ENCODE measurements at regions not wholly inside any gene's neighbourhood (a gene's known extent, or its start where the extent isn't known, plus 50 kb on each side); places are given as distances from the start of the nearest gene placed in this dataset.

- Histone ChIP-seq H3K4me3 (no peak overlapping the region), H3K27ac (no peak overlapping the region), H3K9me3 (no peaks in the 10 kb centered on the region), H3K27me3 (no peaks in the 10 kb centered on the region), H3K36me3 (no peaks in the 10 kb centered on the region), H3K4me1 (no peaks in the 10 kb centered on the region)
- TF ChIP-seq, protein P1, sequence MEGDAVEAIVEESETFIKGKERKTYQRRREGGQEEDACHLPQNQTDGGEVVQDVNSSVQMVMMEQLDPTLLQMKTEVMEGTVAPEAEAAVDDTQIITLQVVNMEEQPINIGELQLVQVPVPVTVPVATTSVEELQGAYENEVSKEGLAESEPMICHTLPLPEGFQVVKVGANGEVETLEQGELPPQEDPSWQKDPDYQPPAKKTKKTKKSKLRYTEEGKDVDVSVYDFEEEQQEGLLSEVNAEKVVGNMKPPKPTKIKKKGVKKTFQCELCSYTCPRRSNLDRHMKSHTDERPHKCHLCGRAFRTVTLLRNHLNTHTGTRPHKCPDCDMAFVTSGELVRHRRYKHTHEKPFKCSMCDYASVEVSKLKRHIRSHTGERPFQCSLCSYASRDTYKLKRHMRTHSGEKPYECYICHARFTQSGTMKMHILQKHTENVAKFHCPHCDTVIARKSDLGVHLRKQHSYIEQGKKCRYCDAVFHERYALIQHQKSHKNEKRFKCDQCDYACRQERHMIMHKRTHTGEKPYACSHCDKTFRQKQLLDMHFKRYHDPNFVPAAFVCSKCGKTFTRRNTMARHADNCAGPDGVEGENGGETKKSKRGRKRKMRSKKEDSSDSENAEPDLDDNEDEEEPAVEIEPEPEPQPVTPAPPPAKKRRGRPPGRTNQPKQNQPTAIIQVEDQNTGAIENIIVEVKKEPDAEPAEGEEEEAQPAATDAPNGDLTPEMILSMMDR (IDR thresholded peaks at IDR 0.05), result no peak
- DNase-seq (no peak), ATAC-seq (no peak)
- intact Hi-C loops (cut with DNase I), result no loop called here
Measured at GRCh38 chr7:119184124-119184788, 959.8 kb downstream of the ANKRD7 start.

DNA sequence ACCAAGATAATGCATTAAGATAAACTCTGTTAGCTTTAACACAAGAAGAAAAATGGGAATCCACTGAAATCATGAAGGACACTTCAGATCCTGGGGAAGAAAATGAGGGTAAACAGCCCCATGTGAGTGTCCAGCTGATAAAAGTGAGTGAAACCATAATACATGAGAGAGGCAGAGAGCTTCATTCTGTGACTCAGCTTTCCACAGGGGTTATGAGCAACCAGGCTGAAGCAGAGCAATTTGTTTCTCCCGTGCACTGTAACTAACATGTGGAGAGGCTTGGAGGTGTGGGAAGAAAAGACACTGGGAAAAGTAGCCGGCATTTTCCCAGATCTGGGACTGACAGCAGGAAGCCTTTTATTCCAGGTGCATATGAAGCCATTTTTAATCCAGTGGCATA lies 971.7 kb downstream of the ANKRD7 start:
- TF ChIP-seq, protein P1 (IDR thresholded peaks at IDR 0.05), result no peak
- Histone ChIP-seq H3K9me3 (no peaks in the 10 kb centered on the region), H3K36me3 (no peaks in the 10 kb centered on the region), H3K27ac (no peak overlapping the region), H3K4me1 (no peaks in the 10 kb centered on the region), H3K27me3 (no peaks in the 10 kb centered on the region), H3K4me3 (no peak overlapping the region)
- DNase-seq (no peak), ATAC-seq (no peak)
- intact Hi-C loops (cut with DNase I), result no loop called here

DNA sequence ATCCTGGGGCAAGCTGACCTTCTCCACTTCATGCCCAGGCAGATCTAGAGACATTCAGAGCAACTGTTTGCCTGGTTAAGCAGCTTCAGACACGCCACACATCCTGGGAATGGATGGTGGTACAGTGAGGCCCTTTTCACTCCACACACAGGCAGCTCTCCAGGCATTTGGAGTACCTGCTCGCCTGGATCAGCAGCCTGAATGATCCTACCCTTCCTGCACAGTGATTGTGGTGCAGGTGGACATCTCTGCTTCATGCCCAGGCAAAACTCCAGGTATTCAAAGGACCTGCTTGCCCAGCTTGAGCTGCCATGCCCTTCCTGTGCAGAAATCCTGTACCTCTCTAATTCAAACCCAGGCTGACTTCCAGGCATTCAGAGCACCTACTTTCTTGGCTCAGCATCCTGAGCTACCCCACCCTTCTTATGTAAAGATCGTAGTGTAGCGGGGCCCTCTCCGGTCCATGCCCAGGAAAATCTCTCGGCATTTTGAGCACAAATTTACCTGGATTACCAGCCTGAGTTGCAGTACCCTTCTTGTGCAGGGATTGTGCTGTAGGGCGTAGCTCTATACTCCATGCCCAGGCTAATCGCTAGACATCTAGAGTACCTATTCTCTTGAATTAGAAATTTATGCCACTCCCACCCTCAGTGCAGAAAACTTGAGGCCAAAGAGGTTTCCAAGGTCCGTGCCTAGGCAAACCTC lies 972.8 kb downstream of the ANKRD7 start:
- H3K36me3 ChIP-seq, result no peaks in the 10 kb centered on the region
- no peak overlapping the region for H3K4me3 ChIP-seq
- H3K9me3 ChIP-seq, result no peaks in the 10 kb centered on the region
- no peaks in the 10 kb centered on the region for H3K4me1 ChIP-seq
- H3K27ac ChIP-seq, result no peak overlapping the region
- DNase-seq (no peak), ATAC-seq (no peak)
- TF ChIP-seq, protein P1 (IDR thresholded peaks at IDR 0.05), result no peak
- intact Hi-C loops (cut with DNase I), result no loop called here
- no peaks in the 10 kb centered on the region for H3K27me3 ChIP-seq

GRCh38 chr7:119197877-119198527 lies 973.5 kb downstream of the ANKRD7 start:
- H3K27ac ChIP-seq, result no peak overlapping the region
- intact Hi-C loops (cut with DNase I), result no loop called here
- H3K27me3 ChIP-seq, result no peaks in the 10 kb centered on the region
- TF ChIP-seq, protein P1 (IDR thresholded peaks at IDR 0.05), result peak; percentile 62
- DNase-seq, result no peak
- H3K9me3 ChIP-seq, result no peaks in the 10 kb centered on the region
- H3K36me3 ChIP-seq, result no peaks in the 10 kb centered on the region
- ATAC-seq, result peak; percentile 83
- no peak overlapping the region for H3K4me3 ChIP-seq
- H3K4me1 ChIP-seq, result no peaks in the 10 kb centered on the region

- Histone ChIP-seq H3K9me3 (no peaks in the 10 kb centered on the region), H3K4me3 (no peak overlapping the region), H3K27me3 (no peaks in the 10 kb centered on the region), H3K36me3 (no peaks in the 10 kb centered on the region), H3K27ac (no peak overlapping the region), H3K4me1 (no peaks in the 10 kb centered on the region)
- intact Hi-C loops (cut with DNase I), result no loop called here
- DNase-seq, result no peak
- TF ChIP-seq, protein P1 (IDR thresholded peaks at IDR 0.05), result no peak
- ATAC-seq, result no peak
Measured at GRCh38 chr7:119219663-119220062, 995.2 kb downstream of the ANKRD7 start.
